HG03066 (cell line): ENCODE measurements at regions not wholly inside any gene's neighbourhood (a gene's known extent, or its start where the extent isn't known, plus 50 kb on each side); places are given as distances from the start of the nearest gene placed in this dataset.
"Not testable (repeated sequence)": the region's sequence is repeated elsewhere in the genome, so short reads cannot be mapped to it uniquely, and the experiment has no call there.

Experiments used
- ATAC-seq: cut with Tn5 transposase; IDR thresholded peaks from one replicate; pipeline ENCODE4 v1.9.1; 2021; ENCODE audit warnings: low read depth; ENCODE audit not compliant: unreplicated experiment

DNA sequence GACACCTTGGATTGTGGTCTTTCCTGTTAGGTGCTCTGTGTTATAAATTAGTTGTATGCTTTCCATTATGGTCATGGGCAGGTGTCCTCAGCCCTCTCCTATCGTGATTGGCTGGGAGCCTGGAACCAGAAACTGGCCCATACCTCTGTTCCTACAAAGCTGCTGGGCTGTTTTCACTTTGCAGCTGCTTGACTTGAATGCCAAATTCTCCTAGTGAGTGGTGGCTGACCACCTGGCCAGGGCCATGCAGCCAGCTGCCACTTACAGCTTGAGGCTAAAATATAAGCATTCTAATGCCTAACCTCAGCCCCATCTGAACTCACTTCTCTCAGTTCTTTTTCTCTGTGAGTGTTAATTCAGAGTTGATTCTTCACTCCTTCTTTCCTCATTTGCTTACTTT is 239.3 kb upstream of the GBE1 start:
- ATAC-seq = no peak

GRCh38 chr3:82000350-82000749 is 238.9 kb upstream of the GBE1 start:
- ATAC-seq = no peak

DNA sequence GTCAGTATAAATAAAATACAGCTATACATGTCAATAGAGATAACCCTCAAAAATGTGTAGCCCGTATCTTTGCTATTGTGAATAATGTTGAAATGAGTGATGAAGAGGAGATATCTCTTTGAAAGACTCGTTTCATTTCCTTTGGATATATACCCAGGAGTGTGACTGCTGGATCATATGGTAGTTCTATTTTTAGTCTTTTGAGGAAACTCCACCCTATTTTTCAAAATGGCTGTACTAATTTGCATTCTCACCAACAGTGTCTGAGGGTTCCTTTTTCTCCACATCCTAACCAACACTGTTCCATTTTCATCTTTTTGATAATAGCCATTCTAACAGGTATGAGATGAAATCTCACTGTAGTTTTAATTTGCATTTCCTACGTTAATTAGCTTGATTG is 237.5 kb upstream of the GBE1 start:
- ATAC-seq = no peak

GRCh38 chr3:81998139-81998755 is 236.8 kb upstream of the GBE1 start:
- no peak for ATAC-seq

GRCh38 chr3:81997390-81997789 is 235.9 kb upstream of the GBE1 start:
- no peak for ATAC-seq

DNA sequence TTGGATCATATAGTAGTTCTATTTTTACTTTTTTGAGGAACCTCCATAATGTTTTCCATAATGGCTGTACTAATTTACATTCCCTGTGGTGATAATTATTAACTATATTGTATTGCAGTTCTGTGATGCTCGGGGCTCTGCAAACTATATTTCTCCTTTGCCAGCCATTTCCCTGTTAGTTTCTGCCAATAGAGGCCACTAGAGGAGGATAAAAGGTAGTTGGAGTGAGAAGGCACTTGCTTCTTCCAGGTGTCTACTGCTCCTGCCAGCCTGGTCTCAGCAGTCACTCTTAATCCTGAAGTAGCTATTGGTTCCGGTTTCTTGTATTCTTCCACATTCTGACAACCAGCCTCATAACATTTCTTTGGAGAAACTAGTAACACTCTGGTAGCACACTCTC is 233.9 kb upstream of the GBE1 start:
- no peak for ATAC-seq

DNA sequence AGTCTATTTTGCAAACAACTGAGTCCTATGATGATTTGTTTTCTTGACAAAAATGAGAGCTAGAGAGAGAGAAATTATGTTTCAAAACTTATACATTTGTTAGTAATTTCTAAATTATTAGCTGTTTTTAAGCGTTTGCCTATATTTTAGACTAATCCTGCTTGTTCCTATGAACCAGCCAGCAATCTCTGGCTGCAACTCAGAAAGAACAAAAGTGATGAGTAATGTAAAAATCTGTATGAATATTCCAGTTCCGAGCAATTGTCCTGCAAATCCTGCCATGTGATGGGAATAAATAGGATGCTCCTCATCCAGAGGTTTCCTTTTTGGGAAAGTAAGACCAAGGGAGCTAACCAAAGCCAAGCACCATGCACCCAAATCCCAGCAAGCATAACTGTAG is 228.3 kb upstream of the GBE1 start:
- ATAC-seq = no peak

DNA sequence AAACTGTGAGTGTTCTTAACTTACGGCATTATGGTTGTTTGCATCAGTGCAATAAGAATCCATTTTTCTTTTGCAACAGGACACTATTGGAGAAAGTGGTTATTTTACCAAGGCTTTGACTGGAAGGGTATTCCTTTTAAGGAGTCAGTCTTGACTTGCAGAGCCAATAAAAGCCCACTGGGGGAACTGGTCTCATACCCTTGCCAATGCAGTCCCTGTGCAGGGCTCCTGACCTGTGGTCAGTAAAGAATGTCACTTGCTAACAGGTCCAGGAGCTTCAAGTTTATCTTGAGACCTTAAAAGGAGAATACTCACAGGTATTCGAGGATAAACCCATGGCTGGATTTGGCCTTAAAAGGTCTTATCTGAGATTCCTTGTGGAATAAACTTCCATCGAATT is 227.8 kb upstream of the GBE1 start:
- ATAC-seq = no peak

DNA sequence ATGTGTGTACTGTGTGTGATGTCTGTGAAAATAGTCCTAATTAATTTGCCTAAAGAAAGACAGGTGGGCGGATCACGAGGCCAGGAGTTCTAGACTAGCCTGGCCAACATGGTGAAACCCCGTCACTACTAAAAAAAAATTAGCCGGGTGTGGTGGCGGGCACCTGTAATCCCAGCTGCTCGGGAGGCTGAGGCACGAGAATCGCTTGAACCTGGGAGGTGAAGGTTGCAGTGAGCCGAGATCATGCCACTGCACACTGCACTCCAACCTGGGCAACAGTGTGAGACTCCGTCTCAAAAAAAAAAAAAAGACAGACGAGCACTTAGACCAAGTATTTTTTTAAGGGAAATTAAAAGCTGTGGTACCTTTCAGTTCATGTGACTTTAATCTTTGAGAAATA is 226.0 kb upstream of the GBE1 start:
- ATAC-seq = not testable (repeated sequence)

DNA sequence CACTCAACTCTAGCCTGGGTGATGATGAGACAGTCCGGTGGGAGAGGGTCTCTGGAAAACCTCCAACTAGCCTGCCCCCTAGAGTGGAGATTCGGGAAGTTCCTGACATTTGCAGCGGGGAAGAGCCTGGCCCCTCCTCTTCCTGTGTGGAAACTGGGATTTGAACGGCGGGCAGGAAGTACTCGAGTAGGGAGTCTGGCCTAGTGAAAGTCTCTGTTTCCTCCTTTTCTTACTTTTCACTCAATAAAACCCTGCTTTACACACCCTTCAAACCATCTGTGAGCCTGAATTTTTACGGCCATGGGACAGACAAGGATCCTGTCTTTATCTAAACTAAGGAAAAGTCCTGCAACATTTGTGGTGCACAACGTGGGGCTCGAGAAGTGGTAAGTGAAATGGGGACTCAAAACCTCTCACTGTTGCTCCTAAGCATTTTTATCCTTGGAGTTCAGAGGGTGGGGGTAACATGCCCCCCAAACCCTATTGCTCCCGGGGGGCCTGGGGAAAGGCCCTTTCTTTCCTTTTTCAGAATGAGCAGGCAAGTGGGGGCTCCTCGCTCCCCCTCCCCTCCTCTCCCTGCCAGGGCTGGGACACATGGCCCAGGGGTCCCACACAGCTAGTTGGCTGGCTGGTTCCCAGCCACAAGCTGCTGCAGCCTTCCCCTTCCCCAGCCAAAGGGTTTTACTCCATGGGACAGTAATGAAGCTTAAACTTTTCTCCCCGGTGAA is 224.7 kb upstream of the GBE1 start:
- no peak for ATAC-seq

- ATAC-seq = no peak
Measured at GRCh38 chr3:81983382-81983781, 221.9 kb upstream of the GBE1 start.

DNA sequence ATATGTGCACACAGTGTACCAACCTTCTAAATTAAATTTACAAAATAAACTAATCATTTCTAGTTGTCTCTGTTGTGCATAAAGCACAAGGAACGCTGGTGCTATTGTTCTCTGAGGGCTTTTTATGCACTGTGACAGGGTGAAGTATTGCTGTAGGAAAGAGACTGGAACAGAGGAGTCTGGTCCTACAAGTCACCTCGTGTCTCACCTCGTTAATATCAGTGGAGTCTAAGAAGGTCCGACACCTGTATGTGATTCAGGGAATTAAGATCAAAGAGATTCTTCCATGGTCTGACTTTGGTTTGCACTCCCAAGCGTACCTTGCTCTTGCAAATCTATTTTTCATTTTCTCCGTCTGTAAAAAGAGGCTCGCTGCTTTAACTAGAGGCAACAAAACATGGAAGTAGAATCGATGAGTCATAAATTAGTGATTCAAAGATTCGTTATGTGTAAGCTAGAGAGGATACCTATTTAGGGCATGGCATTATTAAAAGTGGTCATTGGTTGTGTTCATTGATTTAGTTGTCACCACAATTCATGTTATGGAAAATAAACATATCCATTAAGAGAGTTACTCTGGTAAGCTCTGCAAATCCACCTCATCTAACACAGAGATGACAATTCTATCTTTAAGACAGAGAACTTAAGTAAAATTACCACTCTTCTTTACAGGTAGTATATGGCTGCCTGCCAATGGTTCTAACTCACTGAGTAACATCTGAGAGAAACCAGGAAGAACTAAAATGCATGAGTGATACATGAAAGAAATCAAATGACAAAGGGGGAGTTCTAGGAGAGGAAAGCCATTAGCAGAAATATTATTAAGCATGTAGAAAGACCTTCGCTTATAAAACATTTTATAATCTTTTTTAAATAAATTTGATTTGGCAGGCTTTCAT is 219.4 kb upstream of the GBE1 start:
- no peak for ATAC-seq

- no peak for ATAC-seq
Measured at GRCh38 chr3:81974751-81975150, 213.3 kb upstream of the GBE1 start.

DNA sequence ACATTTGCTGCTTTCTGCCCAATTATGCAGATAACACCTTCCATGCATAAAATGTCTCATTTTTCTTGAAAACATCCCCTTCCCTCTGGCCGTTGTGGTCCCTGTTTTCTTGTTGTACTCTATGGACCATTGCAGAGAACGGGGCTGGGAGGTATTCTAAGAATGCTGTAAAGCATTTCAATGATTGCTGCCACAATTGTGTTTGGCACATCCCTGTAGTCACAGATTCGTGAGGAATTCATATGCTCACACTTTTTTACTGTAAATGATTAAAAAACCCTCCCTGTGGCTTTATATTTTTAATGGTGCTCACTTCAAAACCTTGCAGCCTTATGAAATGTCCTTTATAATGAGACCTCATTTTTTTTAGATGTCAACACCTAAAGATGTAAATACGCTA is 207.2 kb upstream of the GBE1 start:
- ATAC-seq = no peak

- ATAC-seq = no peak
Measured at GRCh38 chr3:81967393-81967792, 205.9 kb upstream of the GBE1 start.

DNA sequence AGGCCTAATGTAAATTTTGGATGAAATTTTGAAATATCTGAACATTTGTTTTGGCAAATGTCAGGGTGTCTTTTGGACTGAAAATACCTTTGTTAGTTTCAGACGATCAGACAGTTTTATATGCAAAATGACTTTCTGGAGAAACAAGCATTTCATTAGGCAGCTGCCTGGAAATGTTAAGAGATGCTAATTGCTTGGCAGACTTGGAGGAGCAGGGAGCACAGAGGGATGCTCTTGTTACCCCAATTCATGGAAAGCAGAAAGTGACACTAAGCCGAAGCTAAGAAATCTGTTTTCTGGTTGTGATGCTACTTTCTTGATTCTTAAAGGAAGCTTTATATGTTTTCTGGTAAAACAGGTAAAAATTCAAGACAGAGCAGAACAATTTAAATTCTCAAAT is 204.3 kb upstream of the GBE1 start:
- no peak for ATAC-seq

DNA sequence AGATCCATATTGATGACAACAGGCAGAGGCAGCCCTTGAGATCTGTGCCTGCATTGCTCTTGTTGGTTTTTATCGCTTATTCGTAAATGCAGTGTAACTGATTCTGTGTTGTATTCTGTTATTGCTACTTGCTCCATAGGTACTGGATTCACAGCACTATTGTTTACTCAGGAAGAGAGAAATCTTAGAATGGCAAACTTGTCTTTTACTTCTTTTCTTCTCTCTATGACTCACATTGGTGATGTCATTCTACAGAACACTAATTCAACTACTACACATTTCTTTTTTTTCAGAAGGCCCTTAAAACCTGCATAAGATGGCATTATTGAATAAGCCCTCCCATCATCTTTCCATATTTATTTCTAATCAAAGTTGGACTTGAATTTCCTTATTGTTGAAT is 201.0 kb upstream of the GBE1 start:
- no peak for ATAC-seq

GRCh38 chr3:81958972-81959640 is 197.7 kb upstream of the GBE1 start:
- ATAC-seq = no peak

- ATAC-seq = no peak
Measured at GRCh38 chr3:81955878-81956277, 194.4 kb upstream of the GBE1 start.

DNA sequence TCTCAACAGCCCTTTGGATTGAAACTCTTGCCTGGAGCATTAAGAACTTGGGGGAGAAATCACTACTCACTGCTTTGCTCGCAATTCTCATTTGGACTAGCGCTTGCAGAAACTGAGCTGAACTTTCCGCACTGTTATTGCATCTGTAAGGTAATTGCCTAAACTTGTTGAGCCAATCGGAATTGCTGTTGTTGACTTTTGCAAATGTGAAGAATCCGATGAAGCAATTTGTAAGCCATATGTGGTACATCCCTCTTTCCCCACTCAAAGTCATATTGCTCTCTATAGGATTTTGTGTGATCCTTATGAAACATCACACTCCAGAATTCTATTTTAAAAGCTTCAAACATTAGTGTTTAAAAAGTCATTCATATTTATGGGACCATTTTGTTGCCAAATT is 191.7 kb upstream of the GBE1 start:
- ATAC-seq = no peak

DNA sequence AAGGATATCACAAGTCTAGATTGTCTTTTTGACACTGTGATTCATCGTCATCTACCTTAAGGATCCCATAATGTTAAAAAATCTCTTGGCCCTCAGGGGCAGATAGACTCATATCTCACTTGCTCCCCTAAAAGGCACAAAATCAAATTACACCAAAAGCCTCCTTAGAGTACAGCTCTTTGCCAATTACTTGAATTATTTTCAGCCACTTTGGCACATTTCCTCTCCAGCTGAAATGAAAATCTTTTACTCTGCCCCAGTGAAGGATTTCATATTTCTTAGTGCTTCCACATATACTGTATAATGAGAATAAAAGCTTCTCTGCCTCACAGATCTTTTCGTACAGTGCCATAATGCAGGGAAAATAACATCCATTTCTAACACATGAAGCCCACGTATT is 190.7 kb upstream of the GBE1 start:
- no peak for ATAC-seq
